ENCODE measurements at regions not wholly inside any gene's neighbourhood (a gene's known extent, or its start where the extent isn't known, plus 50 kb on each side); places are given as distances from the start of the nearest gene placed in this dataset.

DNA sequence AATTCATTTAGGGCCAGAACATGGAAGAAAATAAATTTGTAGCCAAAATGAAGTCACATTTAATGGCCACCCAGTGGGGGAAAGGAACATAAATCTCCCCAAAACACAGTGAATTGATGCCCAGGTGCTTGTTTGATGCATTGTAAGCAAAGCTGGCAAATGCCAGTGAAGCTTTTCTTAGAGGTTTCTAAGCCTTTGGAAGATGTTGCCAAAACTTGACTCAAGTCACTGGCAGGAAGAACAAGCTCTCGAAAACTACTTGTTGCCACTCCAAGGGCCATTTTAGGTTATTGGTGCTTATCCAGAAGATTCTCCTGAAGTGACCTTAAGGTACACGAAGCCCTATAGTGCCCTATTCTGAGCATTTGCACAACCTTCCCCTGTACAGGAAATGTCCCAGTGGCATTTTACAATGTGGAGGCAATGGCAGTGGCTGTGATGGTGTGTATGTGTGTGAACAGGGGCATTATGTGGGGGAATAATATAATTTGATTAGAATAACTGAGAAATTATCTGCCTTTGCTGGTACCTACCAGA, 89.5 kb upstream of the NOVA1 start:
- H3K36me3 ChIP-seq (ENCODE audit: insufficient read depth, low read length), result no peaks in the 10 kb centered on the region
- no peak overlapping the region for H3K27ac ChIP-seq (ENCODE audit: low read depth, low read length)

DNA sequence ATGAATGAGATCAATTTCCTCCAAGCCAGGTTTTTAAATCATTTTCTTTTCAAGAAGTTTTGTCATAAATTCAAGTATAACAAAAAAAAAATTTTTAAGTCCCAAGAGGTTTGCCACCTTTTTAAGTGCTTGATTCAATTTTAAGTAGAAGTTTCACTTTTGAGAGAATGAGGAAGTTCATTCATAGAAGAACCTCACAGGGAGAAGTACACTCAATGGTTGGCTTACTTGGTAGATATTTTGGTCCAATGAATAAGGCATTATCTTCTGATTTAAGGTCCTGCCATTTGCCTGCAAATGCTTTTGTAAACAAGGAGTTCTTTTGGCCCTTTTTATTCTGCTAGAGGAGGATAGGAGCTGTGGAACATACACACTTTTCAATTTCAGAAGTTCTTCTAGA, 96.7 kb upstream of the NOVA1 start:
- H3K27ac ChIP-seq (ENCODE audit: low read depth, low read length), result no peak overlapping the region
- H3K4me1 ChIP-seq (ENCODE audit: insufficient read depth, low read length), result no peaks in the 10 kb centered on the region
- no peaks in the 10 kb centered on the region for H3K79me2 ChIP-seq (ENCODE audit: insufficient read depth, low read length)
- H3K4me3 ChIP-seq (ENCODE audit: insufficient read depth, low read length), result no peak overlapping the region
- no peak for DNase-seq (ENCODE audit: insufficient read length, low spot score, missing footprints)
- H3K27me3 ChIP-seq (ENCODE audit: insufficient read depth, low read length), result no peaks in the 10 kb centered on the region
- H3K9me3 ChIP-seq (ENCODE audit: low read depth, low read length), result no peaks in the 10 kb centered on the region
- H2AFZ ChIP-seq (ENCODE audit: low read length), result no peak overlapping the region
- no peaks in the 10 kb centered on the region for H4K20me1 ChIP-seq (ENCODE audit: insufficient read depth, low read length)
- TF ChIP-seq CTCF (IDR thresholded peaks at IDR 0.05; ENCODE audit: extremely low read depth, low read depth, low read length), result no peak
- H3K4me2 ChIP-seq (ENCODE audit: insufficient read depth, low read length), result no peak overlapping the region
- H3K36me3 ChIP-seq (ENCODE audit: insufficient read depth, low read length), result no peaks in the 10 kb centered on the region

More for the DNA sequence above, 89.5 kb upstream of the NOVA1 start:
- no peaks in the 10 kb centered on the region for H4K20me1 ChIP-seq (ENCODE audit: insufficient read depth, low read length)
- no peak overlapping the region for H3K4me3 ChIP-seq (ENCODE audit: insufficient read depth, low read length)
- DNase-seq (ENCODE audit: insufficient read length, low spot score, missing footprints), result no peak
- H3K4me2 ChIP-seq (ENCODE audit: insufficient read depth, low read length), result no peak overlapping the region
- no peak overlapping the region for H2AFZ ChIP-seq (ENCODE audit: low read length)
- no peaks in the 10 kb centered on the region for H3K27me3 ChIP-seq (ENCODE audit: insufficient read depth, low read length)
- no peak for TF ChIP-seq CTCF (IDR thresholded peaks at IDR 0.05; ENCODE audit: extremely low read depth, low read depth, low read length)
- H3K4me1 ChIP-seq (ENCODE audit: insufficient read depth, low read length), result no peaks in the 10 kb centered on the region
- H3K79me2 ChIP-seq (ENCODE audit: insufficient read depth, low read length), result no peaks in the 10 kb centered on the region
- peaks cover 8% of the 10 kb centered on the region for H3K9me3 ChIP-seq (ENCODE audit: low read depth, low read length)

GRCh38 chr14:26702721-26703230, 104.9 kb upstream of the NOVA1 start:
- H2AFZ ChIP-seq (ENCODE audit: low read length), result no peak overlapping the region
- TF ChIP-seq CTCF (IDR thresholded peaks at IDR 0.05; ENCODE audit: extremely low read depth, low read depth, low read length), result no peak
- no peak for DNase-seq (ENCODE audit: insufficient read length, low spot score, missing footprints)
- H3K4me2 ChIP-seq (ENCODE audit: insufficient read depth, low read length), result no peak overlapping the region
- H3K79me2 ChIP-seq (ENCODE audit: insufficient read depth, low read length), result no peaks in the 10 kb centered on the region
- no peaks in the 10 kb centered on the region for H4K20me1 ChIP-seq (ENCODE audit: insufficient read depth, low read length)
- H3K36me3 ChIP-seq (ENCODE audit: insufficient read depth, low read length), result no peaks in the 10 kb centered on the region
- H3K27ac ChIP-seq (ENCODE audit: low read depth, low read length), result no peak overlapping the region
- H3K27me3 ChIP-seq (ENCODE audit: insufficient read depth, low read length), result no peaks in the 10 kb centered on the region
- H3K4me1 ChIP-seq (ENCODE audit: insufficient read depth, low read length), result no peaks in the 10 kb centered on the region
- H3K4me3 ChIP-seq (ENCODE audit: insufficient read depth, low read length), result no peak overlapping the region
- no peaks in the 10 kb centered on the region for H3K9me3 ChIP-seq (ENCODE audit: low read depth, low read length)

- Histone ChIP-seq H2AFZ (ENCODE audit: low read length) (no peak overlapping the region), H3K9me3 (ENCODE audit: low read depth, low read length) (no peaks in the 10 kb centered on the region), H3K4me1 (ENCODE audit: insufficient read depth, low read length) (no peaks in the 10 kb centered on the region), H3K4me3 (ENCODE audit: insufficient read depth, low read length) (no peak overlapping the region), H3K4me2 (ENCODE audit: insufficient read depth, low read length) (no peak overlapping the region), H3K79me2 (ENCODE audit: insufficient read depth, low read length) (no peaks in the 10 kb centered on the region), H4K20me1 (ENCODE audit: insufficient read depth, low read length) (no peaks in the 10 kb centered on the region), H3K36me3 (ENCODE audit: insufficient read depth, low read length) (no peaks in the 10 kb centered on the region), H3K27ac (ENCODE audit: low read depth, low read length) (no peak overlapping the region), H3K27me3 (ENCODE audit: insufficient read depth, low read length) (no peaks in the 10 kb centered on the region)
- no peak for DNase-seq (ENCODE audit: insufficient read length, low spot score, missing footprints)
- TF ChIP-seq CTCF (IDR thresholded peaks at IDR 0.05; ENCODE audit: extremely low read depth, low read depth, low read length), result no peak
These were observed 106.0 kb upstream of the NOVA1 start for GRCh38 chr14:26703686-26704366.
